ENCODE measurements at regions not wholly inside any gene's neighbourhood (a gene's known extent, or its start where the extent isn't known, plus 50 kb on each side); places are given as distances from the start of the nearest gene placed in this dataset.

- no peak for TF ChIP-seq POLR2A (IDR thresholded peaks at IDR 0.05)
- TF ChIP-seq, protein P1, sequence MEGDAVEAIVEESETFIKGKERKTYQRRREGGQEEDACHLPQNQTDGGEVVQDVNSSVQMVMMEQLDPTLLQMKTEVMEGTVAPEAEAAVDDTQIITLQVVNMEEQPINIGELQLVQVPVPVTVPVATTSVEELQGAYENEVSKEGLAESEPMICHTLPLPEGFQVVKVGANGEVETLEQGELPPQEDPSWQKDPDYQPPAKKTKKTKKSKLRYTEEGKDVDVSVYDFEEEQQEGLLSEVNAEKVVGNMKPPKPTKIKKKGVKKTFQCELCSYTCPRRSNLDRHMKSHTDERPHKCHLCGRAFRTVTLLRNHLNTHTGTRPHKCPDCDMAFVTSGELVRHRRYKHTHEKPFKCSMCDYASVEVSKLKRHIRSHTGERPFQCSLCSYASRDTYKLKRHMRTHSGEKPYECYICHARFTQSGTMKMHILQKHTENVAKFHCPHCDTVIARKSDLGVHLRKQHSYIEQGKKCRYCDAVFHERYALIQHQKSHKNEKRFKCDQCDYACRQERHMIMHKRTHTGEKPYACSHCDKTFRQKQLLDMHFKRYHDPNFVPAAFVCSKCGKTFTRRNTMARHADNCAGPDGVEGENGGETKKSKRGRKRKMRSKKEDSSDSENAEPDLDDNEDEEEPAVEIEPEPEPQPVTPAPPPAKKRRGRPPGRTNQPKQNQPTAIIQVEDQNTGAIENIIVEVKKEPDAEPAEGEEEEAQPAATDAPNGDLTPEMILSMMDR (IDR thresholded peaks at IDR 0.05) = no peak
- TF ChIP-seq EP300 (IDR thresholded peaks at IDR 0.05; ENCODE audit: low read depth) = no peak
- no peak for TF ChIP-seq POLR2AphosphoS5 (IDR thresholded peaks at IDR 0.05)
These were observed 118.8 kb upstream of the STK17B start for GRCh38 chr2:196290136-196290535.

Measured in transverse colon (tissue), 4 donors.